ENCODE measurements at regions not wholly inside any gene's neighbourhood (a gene's known extent, or its start where the extent isn't known, plus 50 kb on each side); places are given as distances from the start of the nearest gene placed in this dataset.

DNA sequence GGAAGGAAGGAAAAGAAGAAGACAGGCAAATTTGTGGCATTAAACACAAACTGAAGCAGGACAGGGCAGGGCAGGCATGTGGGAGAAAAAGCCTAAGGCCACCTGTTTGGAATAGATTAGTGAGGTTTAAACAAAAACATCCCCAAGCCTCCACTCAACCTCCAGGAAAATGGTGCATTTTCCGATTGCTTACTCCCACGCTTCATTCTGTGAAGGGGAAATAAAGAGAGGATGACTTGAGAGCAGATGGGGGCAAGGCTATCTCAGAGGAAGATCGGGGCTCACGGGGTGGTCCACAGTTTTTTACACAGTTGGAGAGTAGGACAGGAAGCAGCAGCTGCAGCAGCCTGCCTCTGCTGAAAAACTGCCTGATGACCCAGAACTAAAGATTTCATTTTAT is 250.9 kb downstream of the DUSP6 start:
- Mint-ChIP-seq H3K4me1 (no peaks in the 10 kb centered on the region), H3K4me3 (no peak overlapping the region), H3K36me3 (ENCODE audit: low read depth) (no peaks in the 10 kb centered on the region), H3K27ac (no peak overlapping the region), H3K27me3 (no peaks in the 10 kb centered on the region), H3K9me3 (peaks cover 4% of the 10 kb centered on the region)
- intact Hi-C loops (cut with micrococcal nuclease), result no loop called here
- DNase-seq, result no peak

DNA sequence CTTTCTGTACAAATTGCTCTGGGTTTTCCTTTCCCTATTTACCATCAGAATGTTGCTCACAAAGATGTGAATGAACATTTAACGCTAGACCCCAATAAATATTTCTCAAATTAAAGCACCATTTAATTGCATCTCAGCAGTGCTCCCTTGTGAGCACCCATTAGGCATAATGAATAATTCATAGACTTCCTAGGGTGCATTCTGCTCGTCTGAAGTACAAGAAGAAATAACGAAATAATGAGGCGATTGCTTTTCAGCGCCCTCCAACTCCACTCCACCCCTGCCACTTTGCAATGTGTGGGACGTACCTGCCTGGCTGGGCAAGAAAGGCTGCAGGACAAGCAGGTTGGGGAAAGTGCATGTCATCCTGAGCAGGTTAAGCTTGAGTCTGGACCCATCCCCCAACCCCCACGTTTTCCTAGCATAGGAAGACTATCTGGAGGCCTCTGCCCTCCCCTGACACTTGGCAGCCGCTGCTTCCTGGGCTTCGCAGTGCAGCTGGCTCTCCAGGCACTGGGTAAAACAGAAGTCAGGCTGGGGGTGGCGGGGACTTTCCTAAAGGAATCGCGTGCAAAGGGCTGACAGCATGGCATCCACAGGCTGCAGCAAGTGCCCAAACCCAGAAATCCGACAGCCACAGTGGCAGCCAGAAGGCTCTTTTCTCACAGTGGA is 253.7 kb downstream of the DUSP6 start:
- Mint-ChIP-seq H3K9me3 (peaks cover 6% of the 10 kb centered on the region), H3K27ac (no peak overlapping the region), H3K4me1 (no peaks in the 10 kb centered on the region), H3K4me3 (no peak overlapping the region), H3K27me3 (no peaks in the 10 kb centered on the region), H3K36me3 (ENCODE audit: low read depth) (no peaks in the 10 kb centered on the region)
- intact Hi-C loops (cut with micrococcal nuclease), result no loop called here
- DNase-seq, result no peak

DNA sequence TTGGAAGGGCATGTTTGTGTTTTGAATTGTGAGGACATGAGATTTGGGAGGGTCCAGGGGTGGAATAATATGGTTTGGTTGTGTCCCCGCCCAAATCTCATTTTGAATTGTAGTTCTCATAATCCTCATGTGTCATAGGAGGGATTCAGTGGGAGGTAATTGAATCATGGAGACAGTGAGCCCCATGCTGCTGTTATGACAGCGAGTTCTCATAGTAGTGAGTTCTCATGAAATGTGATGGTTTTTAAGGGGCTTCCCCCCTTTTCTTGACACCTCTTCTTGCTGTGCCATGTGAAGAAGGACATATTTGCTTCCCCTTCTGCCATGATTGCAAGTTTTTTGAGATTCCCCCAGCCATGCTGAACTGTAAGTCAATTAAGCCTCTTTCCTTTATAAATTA is 260.0 kb downstream of the DUSP6 start:
- no peak overlapping the region for H3K4me3 Mint-ChIP-seq
- peak overlapping the region; percentile 38 for H3K27ac Mint-ChIP-seq
- no peak for DNase-seq

DNA sequence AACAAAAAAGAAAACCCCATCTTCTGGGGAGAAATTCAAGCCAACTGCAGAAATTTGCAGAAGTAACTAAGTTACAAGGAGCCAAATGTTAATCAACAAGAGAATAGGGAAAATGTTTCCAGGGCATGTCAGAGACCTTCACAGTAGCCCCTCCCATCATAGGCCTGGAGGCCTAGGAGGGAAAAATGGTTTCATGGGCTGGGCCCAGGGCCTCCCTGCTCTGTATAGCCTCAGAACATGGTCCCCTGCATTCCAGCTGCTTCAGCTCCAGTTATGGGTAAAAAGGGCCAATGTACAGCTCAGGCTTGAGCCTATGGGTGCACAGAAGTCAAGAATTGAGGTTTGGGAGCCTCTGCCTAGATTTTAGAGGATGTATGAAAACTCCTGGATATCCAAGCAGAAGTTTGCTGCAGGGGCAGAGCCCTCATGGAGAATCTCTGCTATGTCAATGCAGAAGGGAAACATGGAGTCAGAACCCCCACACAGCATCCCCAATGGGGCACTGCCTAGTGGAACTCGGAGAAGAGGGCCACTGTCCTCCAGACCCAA is 260.9 kb downstream of the DUSP6 start:
- intact Hi-C loops (cut with micrococcal nuclease), result no loop called here
- DNase-seq, result no peak
- Mint-ChIP-seq H3K9me3 (peaks cover 26% of the 10 kb centered on the region), H3K4me1 (peaks cover 7% of the 10 kb centered on the region), H3K27me3 (no peaks in the 10 kb centered on the region), H3K36me3 (ENCODE audit: low read depth) (peaks cover 8% of the 10 kb centered on the region), H3K4me3 (no peak overlapping the region), H3K27ac (no peak overlapping the region)

More for the DNA sequence above, 260.0 kb downstream of the DUSP6 start:
- peaks cover 26% of the 10 kb centered on the region for H3K9me3 Mint-ChIP-seq
- H3K36me3 Mint-ChIP-seq (ENCODE audit: low read depth), result peaks cover 8% of the 10 kb centered on the region
- intact Hi-C loops (cut with micrococcal nuclease), result loop anchor here (2.0 kb wide), 1 partner anchor 19 kb away; no protein-coding TSS in a partner anchor
- peaks cover 7% of the 10 kb centered on the region for H3K4me1 Mint-ChIP-seq
- no peaks in the 10 kb centered on the region for H3K27me3 Mint-ChIP-seq

DNA sequence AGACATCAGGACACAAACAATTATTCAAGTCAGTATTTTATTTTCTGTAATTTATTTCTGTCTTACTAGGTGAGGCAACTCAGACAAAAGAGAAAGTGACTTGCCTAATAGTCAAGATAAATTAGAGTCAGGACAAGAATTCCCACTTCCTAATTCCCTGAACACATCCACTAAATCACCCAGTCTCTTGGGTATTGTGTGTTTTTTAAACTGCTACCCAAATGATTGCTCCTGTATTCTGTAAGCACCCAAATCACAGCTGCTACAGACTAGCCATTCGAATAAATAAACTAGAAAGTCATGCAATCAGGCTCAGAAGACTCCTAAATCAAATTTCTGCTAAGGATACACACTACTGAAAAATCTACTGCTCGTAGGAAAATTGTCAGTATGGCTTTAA is 263.0 kb downstream of the DUSP6 start:
- no peak for DNase-seq

DNA sequence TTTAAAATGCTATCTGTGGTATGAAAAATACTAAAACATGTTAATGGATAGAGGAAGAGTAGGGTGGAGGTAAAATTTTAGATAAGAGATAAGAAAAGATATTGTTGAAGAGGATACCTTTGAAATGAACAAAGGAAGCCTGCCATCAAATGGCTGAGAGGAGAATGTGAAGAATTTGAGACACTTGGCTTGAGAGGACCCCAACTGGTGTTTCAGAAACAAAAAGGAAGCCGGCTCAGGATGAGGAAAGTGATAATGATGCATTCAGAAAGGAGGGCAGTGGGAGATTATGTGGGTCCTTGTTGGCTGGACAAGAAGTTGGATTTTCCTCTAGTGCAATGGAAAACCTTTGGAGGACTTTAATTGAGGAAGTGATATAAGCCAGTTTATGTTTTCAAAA is 264.4 kb downstream of the DUSP6 start:
- peaks cover 27% of the 10 kb centered on the region for H3K9me3 Mint-ChIP-seq
- peaks cover 7% of the 10 kb centered on the region for H3K4me1 Mint-ChIP-seq
- H3K36me3 Mint-ChIP-seq (ENCODE audit: low read depth), result peaks cover 8% of the 10 kb centered on the region
- no peak overlapping the region for H3K27ac Mint-ChIP-seq
- DNase-seq, result no peak
- intact Hi-C loops (cut with micrococcal nuclease), result no loop called here
- H3K4me3 Mint-ChIP-seq, result no peak overlapping the region
- H3K27me3 Mint-ChIP-seq, result no peaks in the 10 kb centered on the region

More for the DNA sequence above, 263.0 kb downstream of the DUSP6 start:
- peaks cover 29% of the 10 kb centered on the region for H3K9me3 Mint-ChIP-seq
- no peak overlapping the region for H3K27ac Mint-ChIP-seq
- H3K27me3 Mint-ChIP-seq, result no peaks in the 10 kb centered on the region
- peaks cover 7% of the 10 kb centered on the region for H3K4me1 Mint-ChIP-seq
- intact Hi-C loops (cut with micrococcal nuclease), result no loop called here
- H3K4me3 Mint-ChIP-seq, result no peak overlapping the region
- peaks cover 8% of the 10 kb centered on the region for H3K36me3 Mint-ChIP-seq (ENCODE audit: low read depth)

DNA sequence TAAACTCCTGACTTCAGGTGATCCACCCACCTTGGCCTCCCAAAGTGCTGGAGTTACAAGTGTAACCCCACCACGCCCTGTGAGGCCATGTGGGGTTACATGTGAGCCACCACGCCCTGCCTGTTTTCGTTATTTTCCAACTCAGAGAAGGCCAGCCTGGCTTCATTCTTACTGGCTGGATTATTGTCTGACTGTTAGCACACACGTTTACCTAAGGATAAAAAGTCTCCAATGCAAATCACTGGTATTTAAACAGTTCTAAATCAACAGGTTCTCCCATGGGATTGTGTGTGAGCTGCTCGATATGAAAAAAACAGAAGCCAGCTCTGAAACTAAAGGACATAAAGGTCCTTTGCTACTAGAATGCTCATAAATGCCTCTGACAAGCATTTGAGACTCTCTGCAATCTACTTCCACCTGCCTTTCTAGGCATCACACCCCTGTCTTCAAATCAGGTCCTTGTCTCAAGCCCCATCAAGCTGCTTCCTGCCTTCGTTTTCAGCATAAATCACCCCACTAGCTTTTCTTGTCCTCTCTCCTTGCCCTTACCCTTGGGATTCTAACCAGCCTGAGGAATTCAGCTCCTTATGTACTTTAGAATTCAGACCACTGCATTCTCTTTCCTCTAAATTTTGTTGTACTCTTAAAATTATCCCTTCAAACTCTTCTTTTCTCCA is 265.0 kb downstream of the DUSP6 start:
- DNase-seq, result no peak
- Mint-ChIP-seq H3K4me3 (no peak overlapping the region), H3K9me3 (peaks cover 21% of the 10 kb centered on the region), H3K4me1 (peaks cover 9% of the 10 kb centered on the region), H3K27ac (no peak overlapping the region), H3K27me3 (no peaks in the 10 kb centered on the region), H3K36me3 (ENCODE audit: low read depth) (peaks cover 8% of the 10 kb centered on the region)
- intact Hi-C loops (cut with micrococcal nuclease), result no loop called here

DNA sequence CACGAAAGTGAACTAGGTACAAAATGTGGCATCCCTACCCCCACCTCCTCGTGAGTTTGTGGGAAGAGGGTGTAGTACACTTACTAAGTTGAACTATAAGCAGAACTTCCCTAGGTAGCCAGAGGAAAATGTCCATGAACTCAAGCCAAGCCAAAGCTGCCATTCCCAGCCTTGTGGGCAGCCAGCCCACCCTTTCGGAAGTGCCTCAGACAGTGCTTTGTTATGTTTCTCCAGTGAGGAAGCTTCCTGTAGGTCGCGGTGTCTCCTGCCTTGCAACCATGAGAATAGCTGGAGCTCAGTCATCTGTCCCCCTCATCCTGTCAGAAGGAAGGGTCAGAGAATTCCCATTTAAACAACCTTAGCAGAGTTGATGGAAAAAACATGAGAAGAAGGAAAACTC is 266.9 kb downstream of the DUSP6 start:
- Mint-ChIP-seq H3K9me3 (peaks cover 15% of the 10 kb centered on the region), H3K4me1 (peaks cover 12% of the 10 kb centered on the region), H3K4me3 (no peak overlapping the region), H3K27me3 (no peaks in the 10 kb centered on the region), H3K36me3 (ENCODE audit: low read depth) (peaks cover 3% of the 10 kb centered on the region), H3K27ac (no peak overlapping the region)
- intact Hi-C loops (cut with micrococcal nuclease), result no loop called here
- no peak for DNase-seq

DNA sequence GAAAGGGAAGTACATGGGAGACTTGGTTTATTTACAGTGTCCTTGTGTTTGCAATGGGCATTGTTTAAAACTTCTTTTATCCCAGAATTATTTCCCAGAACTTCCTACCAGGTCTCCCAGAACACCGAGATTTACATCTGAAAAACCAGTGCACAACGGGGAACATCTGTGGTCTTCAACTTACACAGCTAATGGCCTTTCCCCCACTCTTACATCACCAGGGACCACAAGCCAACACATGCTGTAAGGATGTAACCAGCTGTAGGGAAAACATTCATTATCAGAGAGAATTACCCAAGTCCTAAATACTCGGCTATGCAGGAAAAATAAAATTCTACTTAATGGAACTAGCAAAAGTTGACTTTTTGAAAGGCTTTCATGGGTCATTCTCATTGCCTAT is 267.6 kb downstream of the DUSP6 start:
- Mint-ChIP-seq H3K27ac (no peak overlapping the region), H3K36me3 (ENCODE audit: low read depth) (no peaks in the 10 kb centered on the region), H3K4me1 (peaks cover 12% of the 10 kb centered on the region), H3K27me3 (no peaks in the 10 kb centered on the region), H3K4me3 (no peak overlapping the region), H3K9me3 (peaks cover 13% of the 10 kb centered on the region)
- DNase-seq, result no peak
- intact Hi-C loops (cut with micrococcal nuclease), result no loop called here

DNA sequence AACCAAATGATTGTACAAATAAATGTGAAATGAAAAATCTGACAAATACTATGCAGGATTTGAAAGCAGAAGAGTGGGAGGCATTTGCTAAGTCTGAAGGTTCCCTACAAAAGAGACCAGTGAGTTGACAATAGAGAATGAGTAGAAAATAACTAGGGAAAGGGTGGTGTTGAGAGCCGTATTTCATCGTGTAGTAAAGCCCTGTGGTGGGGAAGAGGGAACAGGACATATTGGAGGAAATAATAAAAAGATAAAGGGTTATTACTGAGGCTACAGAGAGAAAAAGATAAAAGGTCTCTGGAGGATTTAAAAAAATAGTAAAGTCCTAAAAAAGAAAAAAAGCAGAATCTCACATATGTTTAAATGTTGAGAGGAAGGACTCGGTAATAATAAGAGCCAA is 268.8 kb downstream of the DUSP6 start:
- DNase-seq, result no peak
- H3K36me3 Mint-ChIP-seq (ENCODE audit: low read depth), result no peaks in the 10 kb centered on the region
- intact Hi-C loops (cut with micrococcal nuclease), result no loop called here
- no peak overlapping the region for H3K4me3 Mint-ChIP-seq
- no peak overlapping the region for H3K27ac Mint-ChIP-seq
- H3K4me1 Mint-ChIP-seq, result peaks cover 12% of the 10 kb centered on the region
- H3K27me3 Mint-ChIP-seq, result no peaks in the 10 kb centered on the region
- H3K9me3 Mint-ChIP-seq, result peaks cover 13% of the 10 kb centered on the region

DNA sequence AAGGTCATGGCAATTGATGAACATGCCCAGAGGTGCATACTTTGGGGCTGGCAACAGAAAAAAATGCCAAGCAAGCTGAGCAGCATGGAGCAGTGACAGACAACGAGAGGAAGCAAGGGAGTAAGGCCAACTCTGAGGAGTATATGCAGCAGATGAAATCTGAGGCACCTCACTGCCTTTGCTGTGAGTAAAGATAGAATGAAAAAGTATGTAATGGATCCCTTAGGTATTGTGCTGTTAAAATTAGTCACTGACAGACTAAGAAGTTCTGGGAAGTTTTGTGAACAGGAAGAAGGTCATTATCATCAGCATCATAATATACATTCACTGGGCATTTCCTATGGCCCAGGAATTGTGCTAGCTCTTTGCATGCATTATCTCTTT is 269.9 kb downstream of the DUSP6 start:
- Mint-ChIP-seq H3K4me3 (no peak overlapping the region), H3K36me3 (ENCODE audit: low read depth) (no peaks in the 10 kb centered on the region), H3K27ac (no peak overlapping the region), H3K9me3 (peaks cover 9% of the 10 kb centered on the region), H3K4me1 (peaks cover 8% of the 10 kb centered on the region), H3K27me3 (no peaks in the 10 kb centered on the region)
- no peak for DNase-seq
- intact Hi-C loops (cut with micrococcal nuclease), result no loop called here

DNA sequence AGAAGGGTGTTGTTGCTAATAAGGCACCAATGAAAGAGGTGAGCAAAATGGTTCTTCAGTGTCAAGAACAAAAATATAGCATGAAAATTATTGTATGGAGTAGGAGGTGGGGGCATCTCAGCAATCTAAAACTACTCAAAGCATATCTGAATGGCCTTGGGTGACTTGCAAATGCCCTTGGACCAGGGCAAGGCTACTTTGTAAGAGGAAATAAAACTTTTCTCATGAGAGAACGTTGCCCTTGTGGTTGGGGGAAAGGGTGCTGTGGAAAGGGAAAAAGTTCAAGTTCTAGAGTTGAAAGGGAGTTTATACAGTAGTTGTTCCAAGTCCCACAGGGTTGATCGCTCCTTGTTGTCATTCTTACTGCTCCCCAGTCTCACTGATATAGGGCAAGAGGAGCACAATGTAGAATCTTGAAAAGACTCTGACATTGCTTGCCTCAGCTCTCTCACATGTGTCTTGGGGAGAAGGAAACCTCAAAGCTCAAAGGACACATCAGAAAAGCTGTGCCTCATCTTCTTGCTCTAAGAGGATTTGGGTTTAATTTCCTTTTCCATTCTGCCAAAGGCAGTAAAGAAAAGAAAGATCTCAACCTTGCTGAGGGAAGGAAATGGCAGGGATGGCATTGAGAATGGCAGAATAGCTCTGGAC is 270.5 kb downstream of the DUSP6 start:
- intact Hi-C loops (cut with micrococcal nuclease), result no loop called here
- DNase-seq, result no peak
- no peak overlapping the region for H3K27ac Mint-ChIP-seq
- no peaks in the 10 kb centered on the region for H3K36me3 Mint-ChIP-seq (ENCODE audit: low read depth)
- no peaks in the 10 kb centered on the region for H3K27me3 Mint-ChIP-seq
- peaks cover 9% of the 10 kb centered on the region for H3K9me3 Mint-ChIP-seq
- H3K4me3 Mint-ChIP-seq, result no peak overlapping the region
- H3K4me1 Mint-ChIP-seq, result peaks cover 7% of the 10 kb centered on the region

DNA sequence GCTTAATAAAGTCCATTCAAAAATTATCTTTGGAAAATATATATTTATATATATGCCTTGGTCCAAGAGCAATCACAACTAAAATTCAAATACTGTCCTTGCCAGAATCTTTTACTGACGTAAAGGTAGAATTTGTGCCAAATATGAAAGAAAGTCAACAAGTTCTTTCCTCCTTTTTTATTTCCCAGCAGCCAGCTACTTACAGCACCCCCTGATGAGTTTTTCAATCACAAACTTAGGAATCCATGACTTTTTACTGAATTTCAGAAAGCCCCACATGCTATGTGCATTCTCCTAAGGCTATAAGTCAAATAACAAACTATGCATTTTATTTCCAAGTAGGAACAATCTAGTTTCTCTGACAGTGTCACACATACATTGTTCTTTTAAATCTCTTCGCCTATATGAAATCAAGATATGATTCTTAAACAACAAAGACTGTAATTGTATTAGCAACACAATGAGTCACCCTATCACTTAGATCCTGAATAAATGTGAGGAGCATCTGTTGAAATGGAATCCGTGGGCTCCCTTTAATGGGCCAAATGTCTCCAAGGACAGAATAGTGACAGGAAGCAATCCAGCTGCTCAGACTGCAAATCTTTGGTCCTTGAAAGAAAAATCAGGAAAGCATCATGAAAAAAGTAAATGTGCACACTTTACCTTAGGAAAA is 271.4 kb downstream of the DUSP6 start:
- Mint-ChIP-seq H3K4me3 (no peak overlapping the region), H3K27me3 (no peaks in the 10 kb centered on the region), H3K9me3 (peaks cover 9% of the 10 kb centered on the region), H3K27ac (no peak overlapping the region), H3K36me3 (ENCODE audit: low read depth) (no peaks in the 10 kb centered on the region), H3K4me1 (peaks cover 7% of the 10 kb centered on the region)
- intact Hi-C loops (cut with micrococcal nuclease), result no loop called here
- no peak for DNase-seq
